ENCODE measurements at regions not wholly inside any gene's neighbourhood (a gene's known extent, or its start where the extent isn't known, plus 50 kb on each side); places are given as distances from the start of the nearest gene placed in this dataset.

DNA sequence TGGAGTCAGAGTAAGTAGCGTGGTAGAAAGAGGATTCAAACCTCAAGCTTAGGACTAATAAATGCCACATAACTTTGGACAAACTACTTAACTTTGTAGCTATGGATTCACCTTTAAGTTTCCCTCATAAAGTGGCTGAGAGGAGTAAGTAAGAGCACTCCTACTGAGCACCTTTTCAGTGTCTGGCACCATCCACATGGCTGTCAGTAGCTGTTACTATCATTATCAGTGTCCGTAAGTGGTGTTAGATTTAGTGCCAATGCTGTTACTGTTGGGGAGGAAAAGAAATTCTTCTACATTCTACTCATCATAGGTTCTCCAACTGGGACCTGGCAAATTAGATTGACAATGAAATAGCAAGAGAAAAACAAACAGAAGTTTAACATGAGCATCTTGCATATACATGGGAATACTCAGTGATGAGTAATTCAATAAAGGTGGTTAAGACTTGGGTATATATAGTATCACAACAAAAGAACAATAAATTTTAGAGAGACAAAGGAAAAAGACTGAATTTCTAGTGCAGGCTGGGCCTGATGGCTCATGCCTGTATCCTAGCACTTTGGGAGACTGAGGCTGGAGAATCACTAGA lies 165.6 kb upstream of the NBEA start:
- no peak for DNase-seq

DNA sequence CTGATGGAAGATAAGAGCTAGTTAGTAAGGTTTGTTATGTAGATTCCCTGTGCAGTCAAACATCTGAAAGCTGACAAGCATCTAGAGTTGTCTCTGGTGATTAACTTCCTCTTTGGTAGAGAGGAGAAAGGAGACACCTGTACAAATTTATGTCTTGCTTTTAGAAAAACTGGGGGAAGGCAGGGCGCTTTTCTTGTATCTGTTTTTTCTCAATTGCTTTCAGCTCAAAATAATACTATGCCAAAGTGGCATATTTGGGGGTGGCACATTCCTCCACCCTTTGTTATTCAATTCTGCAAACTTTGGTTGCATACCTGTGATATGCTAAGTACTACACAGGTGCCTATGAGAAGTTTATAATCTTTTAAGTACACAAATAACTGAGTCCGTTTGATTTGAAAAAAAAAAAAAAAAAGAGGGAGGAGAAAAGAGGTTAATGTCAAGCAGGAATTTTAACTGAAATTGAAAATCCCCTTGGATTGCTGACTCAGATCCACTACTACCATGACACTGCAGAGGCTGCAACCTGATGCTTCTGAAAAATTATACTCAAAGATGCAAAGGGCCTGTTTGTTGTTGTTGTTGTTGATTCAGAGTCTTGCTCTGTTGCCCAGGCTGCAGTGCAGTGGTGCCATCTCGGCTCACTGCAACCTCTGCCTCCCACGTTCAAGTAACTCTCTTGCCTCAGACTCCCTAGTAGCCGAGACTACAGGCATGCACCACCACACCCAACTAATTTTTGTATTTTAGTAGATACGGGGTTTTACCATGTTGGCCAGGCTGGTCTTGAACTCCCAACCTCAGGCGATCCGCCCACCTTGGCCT lies 164.8 kb upstream of the NBEA start:
- DNase-seq, result no peak

DNA sequence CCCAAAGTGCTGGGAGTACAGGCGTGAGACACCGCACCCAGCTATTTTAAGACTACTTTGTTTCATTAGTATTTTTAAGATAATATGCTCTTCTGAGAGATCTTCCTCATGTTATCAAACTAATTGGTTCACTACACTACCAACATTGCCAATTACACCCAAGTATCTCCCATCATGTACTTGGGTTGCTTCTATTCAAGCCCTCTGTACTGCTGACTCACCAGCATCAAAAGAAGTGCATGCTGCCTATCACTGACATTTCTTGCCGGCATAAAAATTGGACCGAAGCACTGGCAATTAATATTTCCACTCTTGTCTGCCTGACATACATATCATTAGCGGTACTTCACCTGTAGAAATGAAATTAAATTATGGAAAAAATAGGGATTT lies 164.2 kb upstream of the NBEA start:
- no peak for DNase-seq

DNA sequence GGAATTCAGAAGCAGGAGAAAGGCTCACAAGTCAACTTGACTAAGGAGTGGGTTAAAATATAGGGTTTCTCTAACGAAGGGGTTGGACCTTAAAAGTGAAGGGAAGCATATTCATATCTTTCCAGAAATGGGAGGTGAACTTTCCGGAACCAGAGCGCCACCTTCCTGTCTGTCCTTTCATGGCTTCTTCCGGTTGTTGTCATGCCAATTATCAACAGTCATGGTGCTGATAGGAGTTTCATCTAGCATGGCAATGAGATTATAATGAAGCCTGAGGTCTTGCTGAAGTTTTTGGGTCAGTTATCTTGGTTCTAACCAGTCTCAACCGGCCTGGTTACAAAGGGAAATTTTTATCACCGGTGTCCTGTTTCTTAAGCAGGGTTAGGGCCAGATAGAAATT lies 162.9 kb upstream of the NBEA start:
- DNase-seq, result no peak

DNA sequence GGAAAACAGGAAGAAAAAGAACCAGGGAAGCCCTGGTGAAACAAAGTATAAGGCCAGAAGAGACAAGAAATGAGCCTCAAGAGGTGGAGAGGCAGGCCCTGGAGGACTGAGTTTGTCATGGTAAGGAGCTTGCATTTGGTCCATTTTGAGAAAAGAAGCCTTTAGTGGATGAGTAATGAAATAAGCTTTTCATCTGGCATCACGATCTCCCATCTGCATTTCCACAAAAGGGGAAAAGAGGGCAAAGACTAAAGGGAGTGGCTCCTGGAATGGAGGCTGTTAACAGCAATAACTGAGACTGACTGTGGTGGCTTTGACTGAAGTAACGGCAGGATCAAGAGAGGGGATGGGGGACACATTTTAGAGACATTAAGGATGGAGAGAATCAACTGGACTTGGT lies 148.8 kb upstream of the NBEA start:
- no peak for DNase-seq

DNA sequence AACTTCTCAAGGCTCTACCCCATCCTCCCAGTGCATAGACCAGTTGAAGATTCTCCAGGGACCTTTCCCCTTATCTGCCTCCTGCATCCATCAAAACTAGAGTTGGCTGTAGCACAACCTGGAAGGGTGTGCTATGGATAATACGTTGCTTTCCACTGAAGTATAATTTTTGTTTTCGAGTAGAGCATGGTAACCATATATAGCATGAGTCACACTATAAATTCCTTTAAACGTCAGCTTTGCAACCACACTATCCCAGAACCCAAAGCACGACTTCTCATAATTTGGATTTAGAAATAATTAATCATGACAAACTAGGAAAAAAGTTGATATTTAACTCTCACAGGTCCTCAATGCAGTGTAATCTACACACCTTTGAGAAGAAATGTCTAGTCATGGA lies 138.3 kb upstream of the NBEA start:
- no peak for DNase-seq

DNA sequence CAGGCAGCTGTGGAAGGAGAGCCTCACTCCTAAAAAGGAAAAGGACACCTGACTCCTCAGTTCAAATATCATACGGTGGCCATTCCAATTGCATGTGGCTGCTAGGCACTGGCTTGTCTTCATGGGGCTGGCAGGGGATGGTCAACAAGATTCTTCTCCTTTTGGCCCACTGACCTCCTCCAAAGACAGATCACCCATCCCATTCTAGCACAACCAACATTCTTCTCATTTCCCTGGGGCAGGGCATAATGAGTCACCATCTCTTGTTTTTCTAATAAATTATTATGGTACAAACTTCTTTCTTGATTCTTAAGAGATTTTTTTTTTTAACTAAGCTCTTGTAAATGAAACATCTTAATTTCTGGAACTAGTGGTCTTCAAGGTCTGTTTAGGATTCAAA lies 136.7 kb upstream of the NBEA start:
- DNase-seq, result no peak

DNA sequence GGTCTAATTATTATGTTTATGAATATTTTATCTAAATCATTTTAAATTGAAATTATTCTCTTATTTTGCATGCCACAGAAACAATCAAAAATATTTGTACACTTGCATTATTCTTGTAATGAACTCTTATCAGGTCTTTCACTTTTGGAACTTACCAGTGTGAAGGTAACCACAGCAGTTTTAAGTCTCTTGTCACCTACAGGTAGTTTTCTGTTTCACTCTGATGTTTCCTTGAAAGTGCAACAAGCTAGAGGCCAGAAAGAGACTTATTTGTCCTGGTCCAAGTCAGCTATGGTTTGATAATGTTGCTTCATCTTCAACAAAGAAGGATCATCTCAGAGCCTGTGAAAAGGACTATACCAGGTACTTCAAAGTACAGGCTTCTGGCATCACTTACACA lies 133.4 kb upstream of the NBEA start:
- DNase-seq, result no peak

DNA sequence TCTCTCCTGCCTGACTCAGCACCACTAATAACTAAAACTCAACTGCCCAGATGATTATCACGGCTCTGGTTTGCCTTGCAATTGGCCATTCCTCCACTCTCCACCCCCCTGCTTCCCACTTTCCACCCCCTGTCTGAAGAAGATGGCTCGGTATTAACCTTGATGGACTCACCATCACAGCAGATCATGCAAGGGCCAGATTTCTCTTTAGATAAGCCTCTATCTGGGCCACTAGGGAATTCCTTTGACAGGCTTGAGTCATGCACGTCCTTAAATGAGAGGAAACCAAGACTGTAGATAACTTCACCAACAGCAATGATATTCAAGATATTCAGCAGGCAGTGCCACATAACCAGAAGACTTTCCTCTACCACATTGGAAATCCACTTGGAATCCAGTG lies 131.1 kb upstream of the NBEA start:
- no peak for DNase-seq

DNA sequence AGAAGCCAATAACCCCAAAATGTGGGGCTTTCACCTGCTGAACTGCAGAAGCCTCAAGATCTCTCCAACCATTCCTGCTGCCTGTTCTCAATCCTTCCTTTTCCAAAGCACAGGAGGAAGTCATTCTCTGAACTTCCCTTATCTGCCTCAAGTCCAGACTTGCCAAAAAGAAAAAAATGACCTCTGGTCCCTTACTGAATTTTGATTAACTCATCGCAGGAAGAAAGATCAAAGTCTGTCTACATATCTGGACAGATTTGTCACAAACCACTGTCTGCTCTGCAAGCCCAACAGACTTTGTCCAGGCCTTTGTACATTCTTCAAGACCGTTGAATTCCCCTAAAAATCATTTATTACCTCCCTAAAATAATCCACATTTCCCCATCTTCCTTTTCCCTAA lies 126.5 kb upstream of the NBEA start:
- DNase-seq, result no peak

DNA sequence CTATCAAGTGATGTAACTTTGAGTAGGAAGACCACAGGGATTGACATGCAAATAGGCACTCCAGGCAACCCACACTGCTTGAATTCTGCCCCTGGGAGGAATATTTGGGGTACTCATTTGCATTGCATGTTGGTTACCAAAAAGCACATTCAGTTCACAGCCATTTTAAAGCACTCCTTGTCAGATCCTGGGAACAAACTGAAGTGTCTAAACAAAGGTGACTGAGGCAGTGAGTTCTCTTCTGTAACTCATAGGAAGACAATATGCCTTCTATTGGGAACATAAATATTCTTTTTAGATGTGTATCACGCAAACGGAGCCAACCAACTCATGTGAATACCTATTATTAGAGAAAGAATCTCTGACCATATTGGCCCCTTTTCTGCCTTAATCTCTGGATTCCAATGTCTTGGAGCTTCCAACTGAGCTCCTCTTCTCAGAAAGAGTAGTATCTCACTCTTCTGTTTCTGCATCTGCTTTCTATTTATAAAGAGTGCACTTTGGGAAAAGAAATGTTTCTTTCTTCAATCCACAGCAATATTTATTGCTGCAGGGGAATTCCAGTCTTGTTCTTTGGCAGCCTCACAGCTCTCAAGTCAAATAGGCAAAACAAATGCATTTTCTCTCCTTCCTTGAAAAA lies 125.7 kb upstream of the NBEA start:
- no peak for DNase-seq

DNA sequence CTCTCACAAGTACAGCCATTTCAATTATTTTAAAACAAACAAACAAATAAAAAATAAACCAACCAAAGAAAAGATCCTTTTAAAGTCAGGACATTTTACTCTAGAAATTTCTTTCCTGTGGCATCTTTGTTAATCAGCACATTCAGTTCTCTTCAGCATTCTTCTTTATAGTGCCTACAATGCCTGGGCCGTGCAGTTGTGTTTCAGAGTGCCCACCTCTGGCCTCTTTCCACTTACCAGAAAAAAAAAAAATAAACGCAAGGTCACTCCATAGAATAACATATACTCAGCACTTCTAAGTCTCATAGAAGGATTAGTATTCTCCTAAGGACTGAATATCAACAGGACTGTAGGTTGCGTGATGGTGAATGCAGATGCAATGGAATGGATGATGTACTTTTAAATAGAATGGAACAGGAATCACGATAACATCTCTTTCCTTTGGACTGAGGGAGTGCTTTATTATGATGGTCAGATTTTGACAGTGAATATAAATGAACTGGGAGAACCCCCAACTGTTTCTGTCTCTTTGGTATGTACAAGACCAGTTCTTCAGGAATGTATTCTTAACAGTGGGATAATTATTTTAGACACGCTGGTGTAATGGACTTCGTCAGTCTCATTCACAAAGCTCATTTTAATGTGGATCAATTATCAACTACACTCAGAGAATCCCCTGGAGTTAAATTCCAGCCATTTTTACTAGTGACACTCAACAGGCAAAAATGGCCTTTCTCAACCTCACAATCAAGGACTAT lies 125.0 kb upstream of the NBEA start:
- DNase-seq, result no peak

DNA sequence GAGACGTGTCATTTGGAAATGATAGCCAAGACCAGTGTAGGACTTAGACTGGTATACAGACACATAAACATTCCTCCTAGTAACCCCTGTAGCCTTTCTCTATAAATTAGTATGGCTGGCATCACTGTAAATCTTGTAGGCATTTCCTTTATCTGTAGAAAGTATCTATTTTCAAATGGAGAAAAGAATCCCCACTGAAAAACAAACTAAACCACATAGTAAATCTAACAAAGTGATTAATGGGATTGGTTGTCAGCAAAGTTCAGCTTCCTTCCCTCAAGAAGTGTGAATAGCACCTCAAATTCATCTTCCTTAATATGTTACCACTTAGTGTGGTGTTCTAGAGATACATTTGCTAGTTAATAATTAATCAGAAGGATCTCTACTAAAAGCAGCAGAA lies 119.4 kb upstream of the NBEA start:
- DNase-seq, result no peak

DNA sequence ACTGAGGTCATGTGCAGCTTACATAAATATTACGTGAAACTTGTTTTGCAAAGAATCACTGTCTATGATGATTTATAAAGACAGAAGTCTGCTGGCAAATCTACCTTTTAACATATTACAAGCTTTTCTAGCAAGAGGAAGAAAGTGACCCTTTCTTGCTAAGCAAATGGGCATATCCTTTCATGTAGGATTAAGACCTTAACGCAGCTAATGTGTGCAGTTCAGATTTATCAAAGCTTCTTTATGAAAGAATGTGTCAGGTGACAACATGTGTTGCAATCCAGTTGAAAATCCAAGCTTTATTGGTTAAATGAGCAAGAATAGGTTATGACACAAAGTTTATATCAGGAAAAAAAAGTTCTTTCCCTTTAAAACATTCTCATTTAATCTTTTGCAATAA lies 115.6 kb upstream of the NBEA start:
- DNase-seq, result no peak

DNA sequence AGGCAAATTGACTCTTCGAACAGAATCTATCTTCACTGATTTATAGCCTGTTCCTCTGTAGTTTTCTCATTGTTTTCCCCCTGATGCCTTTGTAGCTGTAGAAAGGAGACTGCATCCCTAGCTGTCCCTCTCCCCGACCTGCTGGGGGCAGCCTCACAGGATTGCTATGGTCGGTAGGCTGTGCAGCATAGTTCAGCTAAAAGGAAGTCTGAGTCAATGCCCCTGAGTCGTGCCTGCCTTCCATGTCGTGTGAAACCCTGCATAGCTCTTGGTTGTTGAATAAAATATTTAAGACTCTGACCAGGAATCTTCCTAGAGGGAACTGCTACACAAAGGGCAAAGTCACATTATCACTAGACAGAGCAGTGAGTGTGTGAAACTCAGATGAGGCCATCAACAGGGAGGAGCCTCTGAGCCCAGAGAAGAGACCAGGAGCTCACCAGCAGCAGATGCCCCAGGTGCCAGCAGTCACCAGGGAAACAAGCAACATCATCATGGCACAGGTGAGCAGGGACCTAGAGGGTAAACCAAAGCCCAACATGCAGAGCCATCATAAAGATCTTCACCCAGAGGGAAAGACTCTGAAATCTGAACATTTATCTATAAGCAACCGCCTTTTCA lies 108.4 kb upstream of the NBEA start:
- no peak for DNase-seq

DNA sequence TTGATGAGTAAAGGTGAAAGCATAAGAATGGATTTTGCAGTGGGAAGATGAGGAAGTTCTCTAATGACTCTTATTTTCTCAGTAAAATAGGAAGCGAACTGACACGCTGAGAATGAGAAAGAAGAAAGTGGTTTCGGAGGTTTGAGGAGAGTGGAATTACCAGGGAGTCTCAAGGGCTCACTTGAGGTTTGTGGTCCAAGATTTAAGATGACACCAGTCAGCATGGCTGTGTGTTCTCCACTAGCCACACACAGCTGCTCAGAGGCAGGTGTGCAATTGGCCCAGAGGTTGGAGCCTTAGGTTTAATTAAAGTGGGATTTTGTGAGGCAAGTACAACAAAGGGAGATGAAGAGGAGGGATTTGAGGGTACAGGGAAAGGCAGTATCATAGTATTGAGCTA lies 99.6 kb upstream of the NBEA start:
- no peak for DNase-seq

DNA sequence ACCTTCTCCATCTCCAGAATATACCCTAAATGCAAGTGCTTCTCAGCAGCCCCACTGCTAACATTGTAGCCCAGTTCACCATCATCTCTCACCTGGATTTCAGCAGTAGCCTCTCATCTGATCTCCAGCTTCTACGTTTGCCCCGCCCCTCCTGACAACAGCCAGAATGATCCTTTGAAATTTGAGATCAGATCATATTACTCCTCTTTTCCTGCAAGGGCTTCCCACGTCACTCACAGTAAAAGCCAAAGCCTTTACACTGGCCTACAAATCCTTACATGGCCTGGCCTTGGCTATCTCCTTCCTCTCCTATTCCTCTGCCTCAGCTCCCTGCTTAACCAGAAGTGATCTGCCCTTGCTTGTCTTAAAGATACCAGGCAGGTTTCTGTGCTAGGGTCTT lies 94.3 kb upstream of the NBEA start:
- DNase-seq, result no peak

DNA sequence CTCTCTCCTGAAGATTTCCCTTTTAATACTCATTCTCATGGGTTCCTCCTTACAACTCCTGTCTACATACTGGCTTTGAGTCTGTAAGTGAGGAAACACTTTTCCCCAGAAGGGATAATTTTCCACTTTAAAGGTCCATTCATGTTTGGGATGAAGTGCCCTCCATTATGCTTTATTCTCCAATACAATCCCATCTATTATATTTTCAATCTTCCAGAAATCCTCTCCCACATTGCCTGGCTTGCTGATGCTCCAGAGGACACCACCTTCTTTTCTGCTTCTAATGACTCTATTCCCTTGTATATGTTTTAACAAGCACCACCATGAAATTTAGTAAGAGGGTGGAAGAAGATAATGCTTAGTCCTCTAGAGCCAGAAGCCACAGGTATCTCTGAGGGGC lies 92.7 kb upstream of the NBEA start:
- no peak for DNase-seq

DNA sequence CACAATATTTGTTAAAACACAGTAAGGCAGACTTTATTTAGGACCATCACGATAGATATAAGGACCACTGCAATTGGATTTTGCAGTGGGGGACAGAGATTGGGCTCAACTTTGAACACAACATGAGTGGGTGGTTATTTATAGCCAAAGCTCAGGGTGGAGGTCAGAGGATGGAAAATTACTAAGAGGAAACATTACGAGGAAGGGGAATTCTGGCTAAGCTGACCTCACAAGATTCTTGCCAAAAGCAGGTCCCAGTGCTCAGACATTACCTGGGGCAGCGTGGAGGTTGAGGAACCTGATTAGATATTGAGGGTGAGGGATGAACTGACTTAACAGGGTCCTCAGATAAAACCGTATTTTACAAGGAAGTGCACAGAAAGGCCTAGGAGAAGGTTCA lies 88.9 kb upstream of the NBEA start:
- no peak for DNase-seq

DNA sequence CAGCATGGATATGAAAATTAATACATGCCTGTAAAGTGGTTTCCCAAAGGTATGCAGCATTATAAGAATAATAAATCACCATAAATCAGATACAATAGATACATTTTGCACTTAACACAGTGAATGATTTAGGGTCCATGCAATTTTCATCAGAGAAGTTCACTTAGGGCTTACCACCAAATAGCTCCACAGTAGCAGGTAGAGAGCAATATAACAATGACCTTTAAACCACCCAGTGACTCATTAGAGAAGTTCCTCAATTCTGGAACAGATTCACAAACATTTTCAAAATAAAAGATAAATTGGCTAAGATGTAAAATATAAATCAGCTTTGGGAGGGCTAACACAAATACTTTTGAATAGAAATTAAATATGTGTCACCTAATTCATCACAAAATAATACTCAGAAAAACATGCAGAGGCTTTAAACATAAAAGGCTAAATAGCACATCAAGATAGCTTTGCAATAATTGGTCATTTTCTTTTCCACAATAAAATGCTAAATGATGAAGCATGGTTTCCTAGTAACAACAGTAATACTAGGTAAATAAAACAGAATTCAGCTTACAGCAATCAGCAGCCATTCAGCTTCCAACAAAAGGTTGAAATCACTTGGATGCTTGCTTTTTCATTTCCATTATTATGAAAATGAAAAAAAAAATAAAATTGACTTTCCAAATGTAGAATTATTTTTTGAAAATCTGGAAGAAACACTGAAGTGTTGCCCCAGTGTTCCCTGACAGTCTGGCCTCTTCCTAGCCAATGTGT lies 84.3 kb upstream of the NBEA start:
- DNase-seq, result no peak

DNA sequence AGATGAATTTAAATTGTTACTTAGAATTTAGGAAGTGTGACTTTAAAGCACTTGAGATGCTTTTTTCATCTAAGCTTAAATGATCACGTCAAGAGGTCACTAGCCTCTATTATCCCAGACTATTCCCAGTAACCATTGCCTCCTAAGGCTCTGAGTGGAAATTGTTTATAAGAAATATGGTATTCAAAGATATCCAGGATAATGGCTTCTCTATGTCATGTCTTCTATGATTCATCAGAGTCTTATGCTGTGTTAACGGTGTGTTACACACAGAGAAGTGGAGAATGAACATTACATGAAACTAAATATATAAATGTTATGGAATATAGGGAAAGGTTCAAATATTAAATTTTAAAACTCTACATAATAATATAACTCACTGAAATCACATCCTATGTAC lies 79.8 kb upstream of the NBEA start:
- no peak for DNase-seq

DNA sequence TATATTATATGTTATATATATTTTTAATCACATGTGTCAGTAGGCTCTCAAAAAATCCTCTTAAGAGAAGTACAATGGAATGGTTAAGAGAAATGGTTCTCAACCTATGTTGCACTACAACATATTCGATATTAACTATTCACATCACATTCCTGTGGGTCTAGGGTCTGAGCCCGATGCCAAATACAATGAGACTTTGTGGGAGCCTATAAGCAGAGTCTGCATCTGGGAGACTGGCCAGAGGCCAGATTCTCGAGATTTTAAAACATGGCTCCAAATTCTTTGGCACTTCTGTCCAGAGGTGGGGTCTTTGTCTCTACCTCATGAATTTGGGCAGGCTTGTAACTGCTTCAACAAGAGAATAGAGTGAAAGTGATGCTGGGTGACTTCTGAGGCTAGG lies 79.4 kb upstream of the NBEA start:
- no peak for DNase-seq

Measured in hematopoietic multipotent progenitor cell treated with erythropoietin and hydrocortisone succinate and interleukin-3 and kit ligand, for 4 days (in vitro differentiated cells).